Gastrocnemius medialis (tissue), 4 donors: ENCODE measurements at regions not wholly inside any gene's neighbourhood (a gene's known extent, or its start where the extent isn't known, plus 50 kb on each side); places are given as distances from the start of the nearest gene placed in this dataset.

Source experiments
- POLR2A ChIP-seq, 2 donors: fragments of 450-650 bp; IDR thresholded peaks; one replicate each; pipeline ENCODE4 v1.6.1; 2017; ENCODE audit warnings: antibody characterized with exemption in 2 of 2, mild to moderate bottlenecking in 2 of 2, moderate library complexity in 2 of 2
- TF ChIP-seq, protein P1 (sequence below), 5 experiments: fragments of 450-650 bp in 3 of 5; fragments of 200-600 bp in 2 of 5; sonication (generic) in 2 of 5; IDR thresholded peaks in 4 of 5; conservative IDR thresholded peaks in 1 of 5; 1 replicate in 4 of 5; 2 replicates in 1 of 5; pipeline ENCODE4 v1.5.1; 2016 to 2019; ENCODE audit warnings: antibody characterized with exemption in 5 of 5, mild to moderate bottlenecking in 3 of 5, moderate library complexity in 3 of 5

- TF ChIP-seq, protein P1, sequence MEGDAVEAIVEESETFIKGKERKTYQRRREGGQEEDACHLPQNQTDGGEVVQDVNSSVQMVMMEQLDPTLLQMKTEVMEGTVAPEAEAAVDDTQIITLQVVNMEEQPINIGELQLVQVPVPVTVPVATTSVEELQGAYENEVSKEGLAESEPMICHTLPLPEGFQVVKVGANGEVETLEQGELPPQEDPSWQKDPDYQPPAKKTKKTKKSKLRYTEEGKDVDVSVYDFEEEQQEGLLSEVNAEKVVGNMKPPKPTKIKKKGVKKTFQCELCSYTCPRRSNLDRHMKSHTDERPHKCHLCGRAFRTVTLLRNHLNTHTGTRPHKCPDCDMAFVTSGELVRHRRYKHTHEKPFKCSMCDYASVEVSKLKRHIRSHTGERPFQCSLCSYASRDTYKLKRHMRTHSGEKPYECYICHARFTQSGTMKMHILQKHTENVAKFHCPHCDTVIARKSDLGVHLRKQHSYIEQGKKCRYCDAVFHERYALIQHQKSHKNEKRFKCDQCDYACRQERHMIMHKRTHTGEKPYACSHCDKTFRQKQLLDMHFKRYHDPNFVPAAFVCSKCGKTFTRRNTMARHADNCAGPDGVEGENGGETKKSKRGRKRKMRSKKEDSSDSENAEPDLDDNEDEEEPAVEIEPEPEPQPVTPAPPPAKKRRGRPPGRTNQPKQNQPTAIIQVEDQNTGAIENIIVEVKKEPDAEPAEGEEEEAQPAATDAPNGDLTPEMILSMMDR (IDR thresholded peaks at IDR 0.05 in 4 of 5, conservative IDR thresholded peaks at IDR 0.05 in 1 of 5): no peak
- no peak for TF ChIP-seq POLR2A (IDR thresholded peaks at IDR 0.05)
These were observed 472.6 kb upstream of the NECTIN3 start for GRCh38 chr3:110598847-110599490.
